ENCODE measurements at regions not wholly inside any gene's neighbourhood (a gene's known extent, or its start where the extent isn't known, plus 50 kb on each side); places are given as distances from the start of the nearest gene placed in this dataset.

GRCh38 chr9:86659413-86660046 is 287.8 kb downstream of the GAS1 start:
- H2BK5ac ChIP-seq (ENCODE audit: low read depth, low read length, poor library complexity, severe bottlenecking), result no peak overlapping the region
- ChIA-PET CTCF (no interaction called here), POLR2A (ENCODE audit: unreplicated experiment) (no interaction called here)
- no peak overlapping the region for H4K8ac ChIP-seq (ENCODE audit: low read depth in 2 of 2, low read length in 2 of 2)
- no peak overlapping the region for H3K4me3 ChIP-seq (ENCODE audit: insufficient read depth, low read depth, low read length)
- H3K14ac ChIP-seq (replicated peaks; ENCODE audit: low read depth, low read length), result no peak overlapping the region
- H3K23ac ChIP-seq (ENCODE audit: low read depth, low read length), result no peak overlapping the region
- no peaks in the 10 kb centered on the region; the same call in 1 of the 2 replicates for H3K9me1 ChIP-seq (ENCODE audit: insufficient read depth, low read length)
- H2BK20ac ChIP-seq (ENCODE audit: low read depth, low read length), result peak overlapping the region; percentile 31; the same call in 1 of the 2 replicates
- peak overlapping the region; percentile 19; the same call in 1 of the 2 replicates for H2BK120ac ChIP-seq (ENCODE audit: low read depth, low read length)
- H3K9me3 ChIP-seq (ENCODE audit: control insufficient read depth, insufficient read depth, low read length), result no peaks in the 10 kb centered on the region
- ATAC-seq (ENCODE audit: low read depth) (no peak; the same call in 1 of the 2 replicates), DNase-seq (peak; percentile 19)
- no TSS peak for BruUV-seq (replicated peaks)
- no peaks in the 10 kb centered on the region for H3K36me3 ChIP-seq (ENCODE audit: control insufficient read depth, insufficient read depth, low read length)
- intact Hi-C loops (cut with micrococcal nuclease), result no loop called here
- no peak overlapping the region for H4K5ac ChIP-seq (ENCODE audit: low read depth, low read length)
- WGBS, 2 experiments (ENCODE audit: extremely low coverage in 2 of 2, insufficient read length in 1 of 2), result 20% methylated on average over 1 of the region's 3 CpGs; no CpG with 5 or more reads in 1 of the 2 experiments
- peak overlapping the region; percentile 28 for H2AFZ ChIP-seq (replicated peaks; ENCODE audit: low read length, poor library complexity)
- dilution Hi-C loops (cut with HindIII; ENCODE audit: low sequenced_read_pairs, unreplicated experiment), result no loop called here
- H3K9ac ChIP-seq (ENCODE audit: low read depth, low read length), result no peak overlapping the region
- TF ChIP-seq USF2 (IDR thresholded peaks at IDR 0.05; ENCODE audit: low read depth, low read length) (no peak), RCOR1 (IDR thresholded peaks at IDR 0.05; ENCODE audit: insufficient replicate concordance, low read length) (no peak), RFX5 (IDR thresholded peaks at IDR 0.05; ENCODE audit: low read depth, low read length) (no peak), MAZ (IDR thresholded peaks at IDR 0.05; ENCODE audit: borderline replicate concordance, low read depth, low read length) (no peak), RAD21 (IDR thresholded peaks at IDR 0.05; ENCODE audit: low read length) (no peak), SMC3 (IDR thresholded peaks at IDR 0.05; ENCODE audit: low read depth, low read length) (no peak), MXI1 (IDR thresholded peaks at IDR 0.05; ENCODE audit: borderline replicate concordance, low read depth, low read length) (no peak), MAFK (IDR thresholded peaks at IDR 0.05; ENCODE audit: low read depth, low read length) (no peak), BHLHE40 (IDR thresholded peaks at IDR 0.05; ENCODE audit: low read depth, low read length) (no peak), NFE2L2 (IDR thresholded peaks at IDR 0.05; ENCODE audit: low read depth, low read length) (no peak), ELK1 (IDR thresholded peaks at IDR 0.05; ENCODE audit: borderline replicate concordance, low read depth, low read length) (no peak), CTCF (conservative IDR thresholded peaks at IDR 0.05; ENCODE audit: low read depth, low read length) (no peak), POLR2A (IDR thresholded peaks at IDR 0.05; ENCODE audit: low read depth, low read length) (no peak), CHD1 (IDR thresholded peaks at IDR 0.05; ENCODE audit: low read depth, low read length) (no peak), FOS (IDR thresholded peaks at IDR 0.05; ENCODE audit: low read depth, low read length) (no peak), CEBPB (IDR thresholded peaks at IDR 0.05; ENCODE audit: low read depth, low read length) (no peak)
- no peaks in the 10 kb centered on the region for H3K79me1 ChIP-seq (ENCODE audit: low read depth in 1 of 2, low read length in 2 of 2)
- H4K20me1 ChIP-seq (ENCODE audit: insufficient read depth, low read length), result no peaks in the 10 kb centered on the region
- H2BK15ac ChIP-seq (ENCODE audit: low read depth, low read length), result 0 out of 3 replicates have a peak overlapping the region, but pooled peaks have one; percentile 21
- in situ Hi-C loops (cut with MboI; ENCODE audit: low sequenced_read_pairs), result no loop called here
- no peaks in the 10 kb centered on the region for H3K27me3 ChIP-seq (ENCODE audit: control insufficient read depth, insufficient read depth, low read length)
- peaks cover 2% of the 10 kb centered on the region for H3K4me1 ChIP-seq (ENCODE audit: control insufficient read depth, insufficient read depth, low read length)
- H3K27ac ChIP-seq (ENCODE audit: insufficient read depth, low read length), result no peak overlapping the region
- 0 out of 2 replicates have a peak overlapping the region, but pooled peaks have one; percentile 34 for H3K18ac ChIP-seq (ENCODE audit: low read depth, low read length)
- H2AK5ac ChIP-seq (ENCODE audit: low read depth, low read length), result 0 out of 2 replicates have a peak overlapping the region, but pooled peaks have one; percentile 9
- no peak overlapping the region for H2AK9ac ChIP-seq (replicated peaks; ENCODE audit: low read depth, low read length, poor library complexity)
- no peak overlapping the region for H4K91ac ChIP-seq (ENCODE audit: insufficient read depth, low read depth, low read length)
- H3K4ac ChIP-seq (ENCODE audit: low read depth, low read length), result no peak overlapping the region
- no peak overlapping the region for H3K56ac ChIP-seq (ENCODE audit: extremely low read depth, insufficient read depth, low read length)
- no peak overlapping the region for H3K4me2 ChIP-seq (ENCODE audit: low read depth, low read length)
